HepG2 (cell line): ENCODE measurements at regions not wholly inside any gene's neighbourhood (a gene's known extent, or its start where the extent isn't known, plus 50 kb on each side); places are given as distances from the start of the nearest gene placed in this dataset.

ENCODE experiments used
- ATAC-seq: fragments of 200-7000 bp; cut with Tn5 transposase; 3 replicates; pipeline ENCODE4 v1.9.1; 2020; ENCODE audit warnings: mild to moderate bottlenecking, moderate library complexity
- BruUV-seq: library from RNA; stranded (reverse); fragments of 400-500 nt; replicated peaks from 2 replicates; lab custom pipeline; 2021; lab: Mats Ljungman, UMichigan
- CTCF ChIA-PET: fragments of 300-600 bp; formaldehyde crosslinking; extraction: SDS; loops from one replicate; lab custom pipeline; 2021; ENCODE audit warnings: low total read pairs, inconsistent platforms, low intra/inter-chr PET ratio; lab: Yijun Ruan, JAX
- POLR2A ChIA-PET: fragments of 350-600 bp; sonication (Branson Sonifier 250); formaldehyde crosslinking; loops from one replicate; lab custom pipeline; 2020; ENCODE audit warnings: antibody characterized with exemption, inconsistent platforms; lab: Yijun Ruan, JAX
- DNase-seq: peaks from one replicate; pipeline ENCODE4 v3.0.0-alpha.2; 2015; ENCODE audit warnings: low spot score
- FAIRE-seq: peaks from 3 replicates; lab custom pipeline; 2011; peaks lifted over from hg19 to GRCh38; lab: Jason Lieb, UNC
- H2AFZ ChIP-seq: one replicate; pipeline ENCODE4 v1.6.1; 2011; ENCODE audit warnings: low read length, inconsistent platforms
- H3K27ac ChIP-seq: fragments of 300-600 bp; 3 replicates; pipeline ENCODE4 v1.8.0; 2011; ENCODE audit warnings: mixed run types, mild to moderate bottlenecking, mixed read lengths, low read length, inconsistent platforms; ENCODE audit not compliant: insufficient read depth; ENCODE audit errors: extremely low read length
- H3K27me3 ChIP-seq, 2 experiments: fragments of 200-600 bp in 1 of 2; 2 replicates in 1 of 2; 3 replicates in 1 of 2; pipeline versions ENCODE4 v1.6.0 to v1.8.0; 2011; ENCODE audit warnings: low read length in 2 of 2, mild to moderate bottlenecking in 2 of 2, moderate library complexity in 2 of 2, inconsistent platforms in 1 of 2; ENCODE audit not compliant: insufficient read depth in 2 of 2, control insufficient read depth in 1 of 2
- H3K36me3 ChIP-seq, 2 experiments: fragments of 200-600 bp in 1 of 2; replicated peaks in 1 of 2; 2 replicates in 1 of 2; 3 replicates in 1 of 2; pipeline versions ENCODE4 v1.5.1 to v1.8.0; 2011; ENCODE audit warnings: low read length in 2 of 2, inconsistent platforms in 1 of 2; ENCODE audit not compliant: insufficient read depth in 2 of 2, control insufficient read depth in 1 of 2
- H3K4me1 ChIP-seq: 2 replicates; pipeline ENCODE4 v1.5.1; 2012; ENCODE audit warnings: low read length, inconsistent platforms; ENCODE audit not compliant: insufficient read depth
- H3K4me2 ChIP-seq: 2 replicates; pipeline ENCODE4 v1.6.0; 2011; ENCODE audit warnings: low read depth, low read length, inconsistent platforms
- H3K4me3 ChIP-seq, 3 experiments: fragments of 200-600 bp in 1 of 3; sonication (generic), shearing (Covaris generic) in 1 of 3; replicated peaks in 1 of 3; 2 replicates each; pipeline ENCODE4 v1.5.1; 2011 to 2016; ENCODE audit warnings: low read length in 3 of 3, inconsistent platforms in 2 of 3, low read depth in 2 of 3, mild to moderate bottlenecking in 2 of 3, control low read depth in 1 of 3, mixed read lengths in 1 of 3; ENCODE audit not compliant: insufficient read depth in 1 of 3
- H3K79me2 ChIP-seq: one replicate; pipeline ENCODE4 v1.6.1; 2011; ENCODE audit warnings: low read length, inconsistent platforms; ENCODE audit not compliant: insufficient read depth
- H3K9ac ChIP-seq: 2 replicates; pipeline ENCODE4 v1.6.0; 2011; ENCODE audit warnings: mild to moderate bottlenecking, low read depth, low read length, inconsistent platforms; ENCODE audit not compliant: insufficient read depth
- H3K9me3 ChIP-seq: 2 replicates; pipeline ENCODE4 v1.5.1; 2012; ENCODE audit warnings: mild to moderate bottlenecking, low read length
- H4K20me1 ChIP-seq: 2 replicates; pipeline ENCODE4 v1.6.0; 2011; ENCODE audit warnings: inconsistent platforms, mild to moderate bottlenecking, low read length, moderate library complexity; ENCODE audit not compliant: insufficient read depth
- AKNA ChIP-seq: sonication (generic); formaldehyde crosslinking; IDR thresholded peaks from 2 replicates; pipeline ENCODE4 v1.4.0; 2020; ENCODE audit warnings: missing genetic modification reagents, borderline replicate concordance
- CBX5 ChIP-seq: sonication (generic); formaldehyde crosslinking; IDR thresholded peaks from 2 replicates; pipeline ENCODE4 v1.4.0; 2020; ENCODE audit warnings: missing genetic modification reagents, borderline replicate concordance
- GATAD2A ChIP-seq: IDR thresholded peaks from 2 replicates; pipeline ENCODE4 v1.6.1; 2016
- KAT7 ChIP-seq: IDR thresholded peaks from 2 replicates; pipeline ENCODE4 v1.6.1; 2018; ENCODE audit warnings: borderline replicate concordance, missing compliant biosample characterization
- MBNL3 ChIP-seq: fragments of 250-450 bp; sonication (Bioruptor Pico); conservative IDR thresholded peaks from 2 replicates; pipeline ENCODE4 v1.8.0; 2022; ENCODE audit warnings: mild to moderate bottlenecking, inconsistent platforms
- PBX3 ChIP-seq: sonication (generic); formaldehyde crosslinking; IDR thresholded peaks from 2 replicates; pipeline ENCODE4 v1.8.1; 2023; ENCODE audit warnings: missing genetic modification reagents, inconsistent platforms, borderline replicate concordance
- TGIF2 ChIP-seq: IDR thresholded peaks from 2 replicates; pipeline ENCODE4 v1.6.1; 2016; ENCODE audit warnings: control low read depth, missing compliant biosample characterization
- ZBTB7B ChIP-seq: sonication (generic); formaldehyde crosslinking; IDR thresholded peaks from 2 replicates; pipeline ENCODE4 v1.4.0; 2020; ENCODE audit warnings: missing genetic modification reagents
- ZNF784 ChIP-seq: sonication (generic); formaldehyde crosslinking; IDR thresholded peaks from 2 replicates; pipeline ENCODE4 v1.5.1; 2020; ENCODE audit warnings: missing genetic modification reagents, mild to moderate bottlenecking, borderline replicate concordance
- ZSCAN20 ChIP-seq: sonication (generic); formaldehyde crosslinking; IDR thresholded peaks from 2 replicates; pipeline ENCODE4 v1.4.0; 2020; ENCODE audit warnings: missing genetic modification reagents, mild to moderate bottlenecking, borderline replicate concordance
- WGBS: methylation state at CpG from one replicate; pipeline ENCODE4 v1.1.6; 2017; ENCODE audit warnings: low lambda C conversion rate; 5-methylcytosine and 5-hydroxymethylcytosine counted together
- in situ Hi-C: cut with HindIII; loops from 2 replicates; pipeline ENCODE4 v1.10.0; 2017; ENCODE audit warnings: low pct_unique_long_range_greater_than_20kb; ENCODE audit not compliant: extremely low pct_ligation_motif_present
- intact Hi-C: fragments of 100-400 bp; cut with micrococcal nuclease; formaldehyde crosslinking; loops from one replicate; pipeline ENCODE4 v1.10.0; 2022; ENCODE audit not compliant: unreplicated experiment

- ChIA-PET CTCF (no interaction called here), POLR2A (no interaction called here)
- TF ChIP-seq ZSCAN20 (CRISPR knock-in tag) = no peak
- TF ChIP-seq ZNF784 (CRISPR knock-in tag) = no peak
- TF ChIP-seq PBX3 (CRISPR knock-in tag) = no peak
- no peak for TF ChIP-seq CBX5 (CRISPR knock-in tag)
- TF ChIP-seq MBNL3 = no peak
- no peak for TF ChIP-seq AKNA
- no peak for TF ChIP-seq ZBTB7B (CRISPR knock-in tag)
- TF ChIP-seq TGIF2 (CRISPR knock-in tag) = no peak
- TF ChIP-seq GATAD2A (CRISPR knock-in tag) = no peak
- TF ChIP-seq KAT7 (CRISPR knock-in tag) = no peak
- H3K4me1 ChIP-seq = no peaks in the 10 kb centered on the region
- FAIRE-seq (no peak), DNase-seq (no peak), ATAC-seq (no peak)
- H3K9me3 ChIP-seq = no peaks in the 10 kb centered on the region
- no peak overlapping the region for H3K27ac ChIP-seq
- intact Hi-C loops (no loop called here), in situ Hi-C loops (no loop called here)
- no peak overlapping the region for H3K4me2 ChIP-seq
- no peak overlapping the region for H2AFZ ChIP-seq
- no TSS peak for BruUV-seq
- WGBS = 37% methylated on average over 5 of the region's 5 CpGs
- H3K4me3 ChIP-seq = no peak overlapping the region
- no peaks in the 10 kb centered on the region for H4K20me1 ChIP-seq
- H3K36me3 ChIP-seq = no peaks in the 10 kb centered on the region
- H3K27me3 ChIP-seq = no peaks in the 10 kb centered on the region
- no peak overlapping the region for H3K9ac ChIP-seq
- H3K79me2 ChIP-seq = no peaks in the 10 kb centered on the region
Measured at GRCh38 chr3:59302442-59302841, 252.6 kb upstream of the CFAP20DC start.
